Common myeloid progenitor, CD34-positive (primary cell): ENCODE measurements at regions not wholly inside any gene's neighbourhood (a gene's known extent, or its start where the extent isn't known, plus 50 kb on each side); places are given as distances from the start of the nearest gene placed in this dataset.
"Not testable (repeated sequence)": the region's sequence is repeated elsewhere in the genome, so short reads cannot be mapped to it uniquely, and the experiment has no call there.

ENCODE experiments used
- CTCF ChIA-PET: fragments of 350-600 bp; sonication (Branson Sonifier 250); formaldehyde crosslinking; loops from one replicate; lab custom pipeline; 2021; ENCODE audit warnings: antibody characterized with exemption; lab: Charles Lee
- POLR2A ChIA-PET: fragments of 350-600 bp; sonication (Branson Sonifier 250); formaldehyde crosslinking; loops from one replicate; lab custom pipeline; 2021; ENCODE audit warnings: antibody characterized with exemption; lab: Charles Lee
- DNase-seq, 3 donors: peaks; one replicate each; pipeline versions ENCODE4 v3.0.0 to v3.0.0-alpha.2; 2013
- H3K27ac ChIP-seq, 2 experiments: 1 replicate in 1 of 2; 2 replicates in 1 of 2; pipeline ENCODE4 v1.7.0; 2013; ENCODE audit warnings: inconsistent platforms in 2 of 2, low read length in 2 of 2, mild to moderate bottlenecking in 2 of 2, low read depth in 1 of 2, moderate library complexity in 1 of 2; ENCODE audit not compliant: severe bottlenecking in 2 of 2, insufficient read depth in 1 of 2, poor library complexity in 1 of 2
- H3K27me3 ChIP-seq, 5 experiments: replicated peaks in 2 of 5; 1 replicate in 3 of 5; 2 replicates in 2 of 5; pipeline versions ENCODE4 v1.6.1 to v1.7.0; 2013; ENCODE audit warnings: low read length in 4 of 5, mild to moderate bottlenecking in 2 of 5, moderate library complexity in 2 of 5, inconsistent platforms in 1 of 5; ENCODE audit not compliant: insufficient read depth in 5 of 5, control insufficient read depth in 4 of 5
- H3K36me3 ChIP-seq, 4 experiments: 1 replicate in 2 of 4; 2 replicates in 2 of 4; pipeline versions ENCODE4 v1.6.1 to v1.7.0; 2013; ENCODE audit warnings: low read length in 3 of 4, control low read depth in 1 of 4, mild to moderate bottlenecking in 1 of 4; ENCODE audit not compliant: control insufficient read depth in 4 of 4, insufficient read depth in 4 of 4
- H3K4me1 ChIP-seq, 4 experiments: 1 replicate in 3 of 4; 2 replicates in 1 of 4; pipeline versions ENCODE4 v1.6.1 to v1.7.1; 2013; ENCODE audit warnings: low read length in 3 of 4, mild to moderate bottlenecking in 3 of 4, control low read depth in 1 of 4, inconsistent platforms in 1 of 4, moderate library complexity in 1 of 4; ENCODE audit not compliant: control insufficient read depth in 4 of 4, insufficient read depth in 4 of 4; ENCODE audit errors: control extremely low read depth in 1 of 4
- H3K4me3 ChIP-seq, 7 experiments: 1 replicate in 4 of 7; 2 replicates in 3 of 7; pipeline versions ENCODE4 v1.5.1 to v1.7.0; 2013; ENCODE audit warnings: mild to moderate bottlenecking in 7 of 7, low read length in 6 of 7, moderate library complexity in 6 of 7, inconsistent platforms in 2 of 7, low read depth in 2 of 7, control low read depth in 1 of 7; ENCODE audit not compliant: insufficient read depth in 4 of 7, control insufficient read depth in 1 of 7; ENCODE audit errors: extremely low read depth in 1 of 7
- H3K9me3 ChIP-seq, 5 experiments: 1 replicate in 4 of 5; 2 replicates in 1 of 5; pipeline versions ENCODE4 v1.6.1 to v1.7.1; 2013; ENCODE audit warnings: low read length in 4 of 5, mild to moderate bottlenecking in 2 of 5, inconsistent platforms in 1 of 5, low read depth in 1 of 5, moderate library complexity in 1 of 5; ENCODE audit not compliant: control insufficient read depth in 4 of 5, insufficient read depth in 2 of 5; ENCODE audit errors: control extremely low read depth in 1 of 5
- WGBS: methylation state at CpG from one replicate; pipeline ENCODE4 v1.1.5; 2013; ENCODE audit not compliant: insufficient coverage; 5-methylcytosine and 5-hydroxymethylcytosine counted together

DNA sequence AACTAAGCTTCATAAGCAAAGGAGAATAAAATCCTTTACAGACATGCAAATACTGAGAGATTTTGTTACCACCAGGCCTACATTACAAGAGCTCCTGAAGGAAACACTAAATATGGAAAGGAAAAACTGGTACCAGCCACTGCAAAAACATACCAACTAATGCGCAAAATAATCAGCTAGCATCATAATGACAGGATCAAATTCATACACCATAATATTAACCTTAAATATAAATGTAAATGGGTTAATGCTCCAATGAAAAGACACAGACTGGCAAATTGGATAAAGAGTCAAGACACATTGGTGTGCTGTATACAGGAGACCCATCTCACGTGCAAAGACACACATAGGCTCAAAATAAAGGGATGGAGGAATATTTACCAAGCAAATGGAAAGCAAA, 80.3 kb upstream of the SLC35F3 start:
- H3K4me1 ChIP-seq, POLR2A ChIA-PET, DNase-seq, H3K36me3 ChIP-seq, H3K27ac ChIP-seq, H3K27me3 ChIP-seq, H3K9me3 ChIP-seq, CTCF ChIA-PET, H3K4me3 ChIP-seq: not testable (repeated sequence)
- WGBS, result 100% methylated on average over 1 of the region's 2 CpGs

DNA sequence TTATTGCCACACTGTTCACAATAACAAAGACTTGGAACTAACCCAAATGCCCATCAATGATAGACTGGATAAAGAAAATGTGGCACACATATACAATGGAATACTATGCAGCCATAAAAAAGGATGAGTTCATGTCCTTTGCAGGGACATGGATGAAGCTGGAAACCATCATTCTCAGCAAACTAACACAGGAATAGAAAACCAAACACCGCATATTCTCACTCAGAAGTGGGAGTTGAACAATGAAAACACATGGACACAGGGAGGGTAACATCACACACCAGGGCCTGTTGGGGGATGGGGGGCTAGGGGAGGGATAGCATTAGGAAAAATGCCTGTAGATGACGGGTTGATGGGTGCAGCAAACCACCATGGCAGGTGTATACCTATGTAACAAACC, 76.5 kb upstream of the SLC35F3 start:
- H3K27me3 ChIP-seq, H3K36me3 ChIP-seq, H3K4me1 ChIP-seq, H3K27ac ChIP-seq, H3K9me3 ChIP-seq, POLR2A ChIA-PET, H3K4me3 ChIP-seq, CTCF ChIA-PET, DNase-seq: not testable (repeated sequence)
- WGBS, result no CpG with 5 or more reads among the region's 2 CpGs

DNA sequence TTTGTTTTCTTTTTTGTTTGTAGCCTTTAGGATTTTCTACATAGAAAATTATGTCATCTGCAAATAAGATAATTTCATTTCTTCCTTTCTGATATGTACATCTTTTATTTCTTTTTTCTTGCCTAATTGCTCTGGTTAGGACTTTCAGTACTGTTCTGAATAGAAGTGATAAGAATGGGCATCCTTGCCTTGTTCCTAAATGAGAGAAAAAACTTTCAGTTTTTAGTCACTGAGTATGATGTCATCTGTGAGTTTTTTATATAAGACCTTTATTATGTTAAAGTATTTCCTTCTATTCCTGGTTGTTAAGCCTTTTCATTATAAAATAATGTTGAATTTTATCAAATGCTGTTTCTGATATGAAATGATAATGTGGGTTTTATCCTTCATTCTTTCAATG, 76.0 kb upstream of the SLC35F3 start:
- Histone ChIP-seq H3K36me3 (no peaks in the 10 kb centered on the region), H3K27me3 (no peaks in the 10 kb centered on the region), H3K4me1 (no peaks in the 10 kb centered on the region), H3K9me3 (peaks cover 0 to 5% (median 0%) of the 10 kb centered on the region in 5 experiments), H3K4me3 (no peak overlapping the region), H3K27ac (no peak overlapping the region)
- CTCF ChIA-PET, result no interaction called here
- POLR2A ChIA-PET, result no interaction called here
- no peak for DNase-seq

- no peaks in the 10 kb centered on the region for H3K4me1 ChIP-seq
- peaks cover 0 to 5% (median 0%) of the 10 kb centered on the region in 5 experiments for H3K9me3 ChIP-seq
- H3K27ac ChIP-seq, result no peak overlapping the region
- no peak overlapping the region for H3K4me3 ChIP-seq
- H3K36me3 ChIP-seq, result no peaks in the 10 kb centered on the region
- CTCF ChIA-PET, result no interaction called here
- no peaks in the 10 kb centered on the region for H3K27me3 ChIP-seq
- 100% methylated on average over 2 of the region's 2 CpGs for WGBS
- DNase-seq, result no peak
- POLR2A ChIA-PET, result no interaction called here
These were observed 69.9 kb upstream of the SLC35F3 start for GRCh38 chr1:233834609-233835008.

- 100% methylated on average over 2 of the region's 4 CpGs for WGBS
These were observed 66.3 kb upstream of the SLC35F3 start for GRCh38 chr1:233838207-233838606.

GRCh38 chr1:233843525-233844204, 60.8 kb upstream of the SLC35F3 start:
- no peaks in the 10 kb centered on the region for H3K36me3 ChIP-seq
- ChIA-PET POLR2A (no interaction called here), CTCF (no interaction called here)
- no peaks in the 10 kb centered on the region for H3K4me1 ChIP-seq
- H3K27ac ChIP-seq, result no peak overlapping the region
- no peak for DNase-seq
- H3K9me3 ChIP-seq, result peaks cover 0 to 2% (median 0%) of the 10 kb centered on the region in 5 experiments
- H3K27me3 ChIP-seq, result peaks cover 0 to 2% (median 0%) of the 10 kb centered on the region in 5 experiments
- WGBS, result 89% methylated on average over 9 of the region's 9 CpGs
- H3K4me3 ChIP-seq, result no peak overlapping the region

More at GRCh38 chr1:233838207-233838606, 66.3 kb upstream of the SLC35F3 start:
- H3K4me1 ChIP-seq, H3K36me3 ChIP-seq, POLR2A ChIA-PET, H3K27me3 ChIP-seq, DNase-seq, CTCF ChIA-PET, H3K27ac ChIP-seq, H3K4me3 ChIP-seq, H3K9me3 ChIP-seq: not testable (repeated sequence)

DNA sequence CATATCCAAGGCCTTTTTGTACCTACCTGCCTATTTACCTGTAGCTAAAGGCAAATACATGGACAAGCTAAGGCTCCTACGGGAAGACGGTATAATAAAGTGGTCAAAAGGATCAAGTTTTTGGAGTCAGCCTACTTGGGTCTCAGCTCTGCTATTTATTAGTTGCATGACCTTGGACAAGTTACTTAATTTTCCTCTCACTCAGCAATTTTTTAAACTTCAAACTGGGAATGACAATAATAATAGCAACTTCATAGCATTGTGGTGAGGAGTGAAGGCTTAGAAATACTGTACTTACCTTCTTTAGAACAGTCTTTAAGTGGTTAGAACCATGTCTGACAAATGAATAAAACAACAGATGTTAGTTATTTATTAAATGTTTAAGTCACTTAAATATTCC, 60.2 kb upstream of the SLC35F3 start:
- no CpG with 5 or more reads among the region's 2 CpGs for WGBS
- POLR2A ChIA-PET, result no interaction called here
- no peak overlapping the region for H3K4me3 ChIP-seq
- H3K27ac ChIP-seq, result no peak overlapping the region
- CTCF ChIA-PET, result no interaction called here
- H3K36me3 ChIP-seq, result no peaks in the 10 kb centered on the region
- DNase-seq, result no peak
- H3K27me3 ChIP-seq, result peaks cover 0 to 2% (median 0%) of the 10 kb centered on the region in 5 experiments
- no peaks in the 10 kb centered on the region for H3K4me1 ChIP-seq
- peaks cover 0 to 4% (median 1%) of the 10 kb centered on the region in 5 experiments for H3K9me3 ChIP-seq
